ENCODE measurements at regions not wholly inside any gene's neighbourhood (a gene's known extent, or its start where the extent isn't known, plus 50 kb on each side); places are given as distances from the start of the nearest gene placed in this dataset.

- TF ChIP-seq CTCF (conservative IDR thresholded peaks at IDR 0.05 in 1 of 2, IDR thresholded peaks at IDR 0.05 in 1 of 2; ENCODE audit: extremely low read depth in 1 of 2, insufficient read depth in 1 of 2, low read depth in 1 of 2, low read length in 2 of 2), result no peak
- TF ChIP-seq EZH2 (IDR thresholded peaks at IDR 0.05; ENCODE audit: borderline replicate concordance, low read length), result no peak
These were observed 55.1 kb upstream of the CNOT6 start for GRCh38 chr5:180438785-180439780.
